GM12873 (cell line): ENCODE measurements at regions not wholly inside any gene's neighbourhood (a gene's known extent, or its start where the extent isn't known, plus 50 kb on each side); places are given as distances from the start of the nearest gene placed in this dataset.

Source experiments
- CTCF ChIP-seq: IDR thresholded peaks from 2 replicates; pipeline ENCODE4 v1.5.1; 2012; ENCODE audit warnings: low read depth, mild to moderate bottlenecking, moderate library complexity, low read length, control low read depth; ENCODE audit not compliant: insufficient read depth; ENCODE audit errors: missing control alignments

DNA sequence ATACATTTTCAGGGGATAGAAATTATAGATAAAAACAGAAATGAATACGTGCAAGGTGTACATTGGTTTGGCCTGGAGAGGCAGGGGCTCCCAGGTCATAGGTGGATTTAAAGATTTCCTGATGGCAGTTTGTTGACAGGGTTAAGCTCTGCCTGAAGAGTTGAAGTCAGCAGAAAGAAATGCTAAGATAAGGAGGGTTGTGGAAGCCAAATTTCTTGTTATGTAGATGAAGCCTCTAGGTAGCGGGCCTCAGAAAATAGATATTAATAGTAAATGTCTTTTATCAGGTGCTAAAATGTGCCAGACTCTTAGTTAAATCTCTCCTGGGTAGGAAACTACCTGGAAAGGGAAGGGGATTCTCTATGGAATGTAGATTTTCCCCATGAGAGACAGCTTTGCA is 188.8 kb downstream of the CDH26 start:
- TF ChIP-seq CTCF, result no peak

DNA sequence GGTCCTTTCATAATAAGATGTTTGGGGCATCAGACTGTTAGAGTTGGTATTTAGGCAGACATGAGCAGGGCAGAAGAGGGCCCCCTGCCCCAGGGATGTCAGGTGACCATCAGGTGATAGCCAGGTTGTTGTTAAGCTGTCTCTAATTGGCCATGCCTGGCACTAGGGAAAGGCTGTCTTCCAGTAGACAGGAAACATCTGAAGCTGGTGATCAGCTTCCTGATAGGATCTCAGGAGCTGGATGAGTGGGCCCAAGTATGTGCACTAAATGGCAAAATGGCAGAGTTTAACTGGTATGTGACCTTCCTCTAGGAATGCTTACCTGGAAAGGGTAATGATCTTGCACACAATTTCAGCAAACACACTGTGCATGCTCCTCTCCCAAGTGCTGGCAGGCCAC is 190.7 kb downstream of the CDH26 start:
- no peak for TF ChIP-seq CTCF

GRCh38 chr20:60152792-60153191 is 194.6 kb downstream of the CDH26 start:
- no peak for TF ChIP-seq CTCF

- no peak for TF ChIP-seq CTCF
These were observed 202.4 kb downstream of the CDH26 start for GRCh38 chr20:60160451-60161145.

DNA sequence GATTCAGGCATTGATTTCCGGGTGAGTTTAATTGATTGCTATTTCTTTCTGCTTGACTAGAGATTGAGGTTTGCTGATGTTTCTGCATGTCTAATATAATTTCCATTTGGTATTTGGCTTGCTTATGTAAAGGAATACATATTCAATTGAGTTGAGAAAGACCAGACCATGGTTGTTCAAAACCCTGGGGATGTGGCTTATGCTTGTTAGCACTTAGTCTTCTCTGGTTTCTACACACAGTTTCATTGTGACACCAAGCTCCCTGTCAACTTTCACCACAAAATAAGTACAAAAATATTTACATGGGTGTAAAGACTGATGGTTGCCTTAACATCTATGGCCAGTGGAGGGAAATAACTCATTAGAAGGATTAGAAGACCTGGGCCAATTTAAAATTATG is 209.6 kb downstream of the CDH26 start:
- TF ChIP-seq CTCF, result no peak

DNA sequence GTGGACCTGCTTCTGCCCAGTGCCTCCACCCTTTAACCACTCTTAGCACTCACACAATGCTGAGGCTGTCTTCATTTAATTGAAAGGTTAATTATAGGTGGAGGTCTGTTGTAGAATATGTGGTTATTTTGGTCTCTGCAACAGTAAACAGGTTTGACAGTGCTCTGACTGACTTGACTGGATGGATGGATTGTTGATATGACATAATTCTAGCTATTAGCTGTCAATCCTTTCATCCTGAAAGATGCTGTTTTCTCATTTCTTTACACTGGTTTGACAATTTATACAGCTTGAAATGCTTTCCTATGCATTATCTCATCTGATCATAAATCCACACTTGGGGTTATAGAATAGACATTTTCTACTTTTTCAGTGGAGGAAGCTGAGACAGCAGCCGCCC is 210.7 kb downstream of the CDH26 start:
- no peak for TF ChIP-seq CTCF

DNA sequence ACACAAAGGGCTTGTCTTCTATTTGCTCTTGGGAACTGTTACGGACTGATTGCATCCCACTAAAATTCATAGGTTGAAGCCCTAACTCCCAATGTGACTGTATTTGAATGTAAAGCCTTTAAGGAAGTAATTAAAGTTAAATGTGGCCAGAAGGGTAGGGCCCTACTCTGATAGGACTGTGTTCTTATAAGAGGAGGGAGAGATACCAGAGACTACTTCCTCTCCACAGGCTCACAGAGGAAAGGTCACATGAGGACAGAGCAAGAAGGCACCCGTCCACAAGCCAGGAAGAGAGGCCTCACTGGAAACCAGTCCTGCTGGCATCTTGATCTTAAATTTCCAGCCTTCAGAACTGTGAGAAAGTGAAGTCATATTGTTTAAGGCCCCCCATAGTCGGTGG is 211.9 kb downstream of the CDH26 start:
- no peak for TF ChIP-seq CTCF
